Vagina (tissue), 2 donors: ENCODE measurements at regions not wholly inside any gene's neighbourhood (a gene's known extent, or its start where the extent isn't known, plus 50 kb on each side); places are given as distances from the start of the nearest gene placed in this dataset.

Experiments used
- DNase-seq, 2 donors: peaks; one replicate each; pipeline ENCODE4 v3.0.0-alpha.2; 2017; ENCODE audit errors: extremely low spot score in 2 of 2
- H3K27ac ChIP-seq: fragments of 200-600 bp; sonication (generic); one replicate; pipeline ENCODE4 v1.5.1; 2019
- H3K27me3 ChIP-seq: fragments of 200-600 bp; sonication (generic); one replicate; pipeline ENCODE4 v1.5.1; 2019
- H3K36me3 ChIP-seq, 2 donors: fragments of 200-600 bp; sonication (generic); one replicate each; pipeline ENCODE4 v1.5.1; 2017 to 2019
- H3K4me1 ChIP-seq: fragments of 200-600 bp; sonication (generic); one replicate; pipeline ENCODE4 v1.5.1; 2019
- H3K4me3 ChIP-seq, 2 donors: fragments of 200-600 bp; sonication (generic); 1 replicate in 1 of 2; 2 replicates in 1 of 2; pipeline ENCODE4 v1.5.1; 2016 to 2019
- H3K9me3 ChIP-seq: fragments of 200-600 bp; sonication (generic); one replicate; pipeline ENCODE4 v1.5.1; 2019
- POLR2A ChIP-seq, 2 donors: fragments of 450-650 bp; IDR thresholded peaks; one replicate each; pipeline ENCODE4 v1.6.1; 2017; ENCODE audit warnings: antibody characterized with exemption in 2 of 2, mild to moderate bottlenecking in 2 of 2, moderate library complexity in 2 of 2
- POLR2AphosphoS5 ChIP-seq, 2 donors: sonication (generic); formaldehyde crosslinking; IDR thresholded peaks; one replicate each; pipeline ENCODE4 v1.9.0; 2017; ENCODE audit warnings: antibody characterized with exemption in 2 of 2, mild to moderate bottlenecking in 2 of 2, low read depth in 1 of 2; ENCODE audit not compliant: insufficient read depth in 1 of 2
- intact Hi-C: fragments of 100-400 bp; cut with DNase I; formaldehyde crosslinking; loops from one replicate; pipeline ENCODE4 v1.15.1; 2023
- TF ChIP-seq, protein P1 (sequence below), 3 experiments: fragments of 450-650 bp in 2 of 3; fragments of 200-600 bp in 1 of 3; sonication (generic) in 1 of 3; IDR thresholded peaks; one replicate each; pipeline ENCODE4 v1.5.1; 2017 to 2019; ENCODE audit warnings: antibody characterized with exemption in 3 of 3, mild to moderate bottlenecking in 2 of 3, moderate library complexity in 2 of 3

DNA sequence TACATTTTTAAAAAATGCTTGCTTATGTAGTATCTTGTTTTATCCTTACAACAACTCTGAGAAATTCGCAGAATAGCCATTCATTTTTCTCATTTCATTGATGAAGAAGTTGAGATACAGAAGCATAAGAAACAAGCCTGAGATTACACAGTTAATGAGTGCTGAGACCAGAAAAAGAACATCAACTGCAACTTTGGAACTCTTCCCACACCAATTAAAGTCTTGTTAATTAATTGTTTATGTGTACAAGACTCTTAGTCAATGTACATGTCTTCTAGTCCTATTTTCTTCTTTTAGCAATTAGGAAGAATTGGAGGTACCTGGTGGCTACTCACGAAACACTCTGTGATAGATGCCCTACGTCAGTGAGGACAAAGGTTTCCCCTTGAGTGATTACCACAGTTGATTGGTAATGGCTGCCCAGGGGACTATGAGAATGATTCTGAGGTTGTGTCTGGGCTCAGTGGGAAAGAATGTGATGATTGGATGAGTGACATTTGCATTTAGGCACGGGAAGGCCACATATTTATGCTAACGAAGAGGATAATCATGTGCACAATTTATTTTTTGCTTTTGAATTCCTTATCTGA is 187.4 kb upstream of the KCNK2 start:
- Histone ChIP-seq H3K4me3 (no peak overlapping the region), H3K4me1 (no peaks in the 10 kb centered on the region), H3K27ac (no peak overlapping the region), H3K9me3 (no peaks in the 10 kb centered on the region), H3K36me3 (no peaks in the 10 kb centered on the region), H3K27me3 (no peaks in the 10 kb centered on the region)
- DNase-seq = no peak
- no peak for TF ChIP-seq POLR2A (IDR thresholded peaks at IDR 0.05)
- TF ChIP-seq, protein P1, sequence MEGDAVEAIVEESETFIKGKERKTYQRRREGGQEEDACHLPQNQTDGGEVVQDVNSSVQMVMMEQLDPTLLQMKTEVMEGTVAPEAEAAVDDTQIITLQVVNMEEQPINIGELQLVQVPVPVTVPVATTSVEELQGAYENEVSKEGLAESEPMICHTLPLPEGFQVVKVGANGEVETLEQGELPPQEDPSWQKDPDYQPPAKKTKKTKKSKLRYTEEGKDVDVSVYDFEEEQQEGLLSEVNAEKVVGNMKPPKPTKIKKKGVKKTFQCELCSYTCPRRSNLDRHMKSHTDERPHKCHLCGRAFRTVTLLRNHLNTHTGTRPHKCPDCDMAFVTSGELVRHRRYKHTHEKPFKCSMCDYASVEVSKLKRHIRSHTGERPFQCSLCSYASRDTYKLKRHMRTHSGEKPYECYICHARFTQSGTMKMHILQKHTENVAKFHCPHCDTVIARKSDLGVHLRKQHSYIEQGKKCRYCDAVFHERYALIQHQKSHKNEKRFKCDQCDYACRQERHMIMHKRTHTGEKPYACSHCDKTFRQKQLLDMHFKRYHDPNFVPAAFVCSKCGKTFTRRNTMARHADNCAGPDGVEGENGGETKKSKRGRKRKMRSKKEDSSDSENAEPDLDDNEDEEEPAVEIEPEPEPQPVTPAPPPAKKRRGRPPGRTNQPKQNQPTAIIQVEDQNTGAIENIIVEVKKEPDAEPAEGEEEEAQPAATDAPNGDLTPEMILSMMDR (IDR thresholded peaks at IDR 0.05) = no peak
- no peak for TF ChIP-seq POLR2AphosphoS5 (IDR thresholded peaks at IDR 0.05; ENCODE audit: insufficient read depth in 1 of 2, low read depth in 1 of 2)
- intact Hi-C loops = no loop called here

DNA sequence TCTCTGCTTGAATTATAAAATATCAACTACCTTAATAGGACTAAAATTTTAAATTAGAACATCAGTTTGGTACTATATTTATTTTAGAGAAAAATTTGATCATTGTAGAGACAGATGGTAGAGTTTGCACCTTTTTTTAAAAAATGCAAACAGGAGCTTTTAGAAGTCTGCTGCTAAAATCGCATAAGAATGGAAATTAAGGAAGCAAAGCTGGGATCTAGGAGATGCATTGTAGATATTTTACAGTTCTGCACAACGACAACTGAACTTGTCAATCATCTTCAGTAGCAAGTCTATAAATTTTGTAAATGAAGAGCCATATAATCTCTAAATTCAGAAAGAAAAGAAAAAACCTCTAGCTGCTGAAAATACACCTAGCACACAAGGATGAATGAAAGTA is 185.6 kb upstream of the KCNK2 start:
- TF ChIP-seq POLR2AphosphoS5 (IDR thresholded peaks at IDR 0.05; ENCODE audit: insufficient read depth in 1 of 2, low read depth in 1 of 2) = no peak
- no peak for TF ChIP-seq POLR2A (IDR thresholded peaks at IDR 0.05)
- TF ChIP-seq, protein P1 (IDR thresholded peaks at IDR 0.05) = no peak
- Histone ChIP-seq H3K36me3 (no peaks in the 10 kb centered on the region), H3K9me3 (no peaks in the 10 kb centered on the region), H3K27me3 (no peaks in the 10 kb centered on the region), H3K27ac (no peak overlapping the region), H3K4me3 (no peak overlapping the region), H3K4me1 (no peaks in the 10 kb centered on the region)
- intact Hi-C loops = no loop called here
- DNase-seq = no peak

DNA sequence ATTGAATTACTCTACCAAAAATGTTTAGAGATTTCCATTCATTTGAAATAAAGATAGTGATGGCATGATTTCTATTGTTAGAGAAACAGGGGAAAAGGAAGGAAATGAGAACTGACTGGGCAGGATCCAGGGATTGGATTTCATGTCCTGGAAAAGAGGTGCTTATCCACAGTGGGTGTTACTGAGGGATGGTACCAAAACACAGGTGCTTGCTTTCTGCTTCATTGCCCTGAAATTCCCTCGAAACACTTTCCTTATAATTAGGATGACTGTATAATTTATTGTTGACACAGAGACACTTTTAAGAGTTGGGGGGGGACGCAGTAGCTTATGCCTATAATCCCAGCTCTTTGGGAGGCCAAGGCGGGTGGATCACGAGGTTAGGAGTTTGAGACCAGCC is 185.0 kb upstream of the KCNK2 start:
- no peak for DNase-seq
- Histone ChIP-seq H3K4me3 (no peak overlapping the region), H3K27me3 (no peaks in the 10 kb centered on the region), H3K36me3 (no peaks in the 10 kb centered on the region), H3K9me3 (no peaks in the 10 kb centered on the region), H3K27ac (no peak overlapping the region), H3K4me1 (no peaks in the 10 kb centered on the region)
- TF ChIP-seq, protein P1 (IDR thresholded peaks at IDR 0.05) = no peak
- TF ChIP-seq POLR2AphosphoS5 (IDR thresholded peaks at IDR 0.05; ENCODE audit: insufficient read depth in 1 of 2, low read depth in 1 of 2) (no peak), POLR2A (IDR thresholded peaks at IDR 0.05) (no peak)
- intact Hi-C loops = no loop called here

DNA sequence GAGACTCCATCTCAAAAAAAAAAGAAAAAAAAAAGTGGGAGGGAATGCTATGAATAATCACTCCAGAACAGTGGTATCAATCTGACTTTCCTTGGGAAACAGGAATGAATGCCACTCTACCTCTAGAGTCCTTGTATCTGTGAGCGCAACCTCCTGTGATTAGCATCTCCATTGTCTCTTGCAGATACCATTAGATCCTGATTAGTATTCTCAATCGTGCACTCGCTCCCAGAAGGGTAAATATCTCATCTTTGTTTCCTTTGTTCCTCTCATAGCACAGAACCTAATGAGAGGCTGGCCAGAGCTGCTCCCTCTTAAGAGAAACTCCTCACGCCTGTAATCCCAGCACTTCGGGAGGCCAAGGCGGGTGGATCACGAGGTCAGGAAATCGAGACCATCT is 184.4 kb upstream of the KCNK2 start:
- intact Hi-C loops = no loop called here
- no peaks in the 10 kb centered on the region for H3K36me3 ChIP-seq

DNA sequence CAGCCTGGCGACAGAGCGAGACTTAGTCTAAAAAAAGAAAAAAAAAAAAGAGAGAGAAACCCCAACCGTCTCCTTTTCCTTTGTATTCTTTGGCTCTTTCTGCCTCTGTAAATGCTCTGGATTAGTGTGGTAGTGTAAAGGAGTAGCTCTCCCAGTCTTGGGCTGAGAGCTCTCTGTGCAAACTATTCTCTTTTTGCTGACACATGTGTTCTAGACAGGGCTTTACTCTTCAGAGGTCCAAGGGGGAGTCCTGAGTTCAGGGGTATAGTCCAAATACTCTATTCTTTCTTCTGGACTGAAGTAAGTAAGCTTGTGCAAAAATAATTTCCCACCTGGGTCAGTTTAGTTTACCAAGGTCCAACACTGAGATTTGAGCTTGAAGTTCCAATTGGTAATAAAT is 183.8 kb upstream of the KCNK2 start:
- Histone ChIP-seq H3K27me3 (no peaks in the 10 kb centered on the region), H3K36me3 (no peaks in the 10 kb centered on the region), H3K9me3 (no peaks in the 10 kb centered on the region), H3K4me3 (no peak overlapping the region), H3K4me1 (no peaks in the 10 kb centered on the region), H3K27ac (no peak overlapping the region)
- DNase-seq = no peak
- intact Hi-C loops = no loop called here
- TF ChIP-seq POLR2AphosphoS5 (IDR thresholded peaks at IDR 0.05; ENCODE audit: insufficient read depth in 1 of 2, low read depth in 1 of 2) = no peak
- TF ChIP-seq POLR2A (IDR thresholded peaks at IDR 0.05) = no peak
- TF ChIP-seq, protein P1 (IDR thresholded peaks at IDR 0.05) = no peak

More for the DNA sequence above, 184.4 kb upstream of the KCNK2 start:
- Histone ChIP-seq H3K4me1 (no peaks in the 10 kb centered on the region), H3K4me3 (no peak overlapping the region), H3K27me3 (no peaks in the 10 kb centered on the region), H3K27ac (no peak overlapping the region), H3K9me3 (no peaks in the 10 kb centered on the region)
- DNase-seq = no peak
- no peak for TF ChIP-seq POLR2A (IDR thresholded peaks at IDR 0.05)
- TF ChIP-seq, protein P1 (IDR thresholded peaks at IDR 0.05) = no peak
- TF ChIP-seq POLR2AphosphoS5 (IDR thresholded peaks at IDR 0.05; ENCODE audit: insufficient read depth in 1 of 2, low read depth in 1 of 2) = no peak
